ENCODE measurements at regions not wholly inside any gene's neighbourhood (a gene's known extent, or its start where the extent isn't known, plus 50 kb on each side); places are given as distances from the start of the nearest gene placed in this dataset.

- H3K27me3 ChIP-seq = no peaks in the 10 kb centered on the region
- H3K36me3 ChIP-seq = no peaks in the 10 kb centered on the region
- no peaks in the 10 kb centered on the region for H3K9me3 ChIP-seq
- no peaks in the 10 kb centered on the region for H3K4me1 ChIP-seq (ENCODE audit: control insufficient read depth in 1 of 2, insufficient read depth in 1 of 2, low read depth in 1 of 2, low read length in 1 of 2)
- TF ChIP-seq, protein P1, sequence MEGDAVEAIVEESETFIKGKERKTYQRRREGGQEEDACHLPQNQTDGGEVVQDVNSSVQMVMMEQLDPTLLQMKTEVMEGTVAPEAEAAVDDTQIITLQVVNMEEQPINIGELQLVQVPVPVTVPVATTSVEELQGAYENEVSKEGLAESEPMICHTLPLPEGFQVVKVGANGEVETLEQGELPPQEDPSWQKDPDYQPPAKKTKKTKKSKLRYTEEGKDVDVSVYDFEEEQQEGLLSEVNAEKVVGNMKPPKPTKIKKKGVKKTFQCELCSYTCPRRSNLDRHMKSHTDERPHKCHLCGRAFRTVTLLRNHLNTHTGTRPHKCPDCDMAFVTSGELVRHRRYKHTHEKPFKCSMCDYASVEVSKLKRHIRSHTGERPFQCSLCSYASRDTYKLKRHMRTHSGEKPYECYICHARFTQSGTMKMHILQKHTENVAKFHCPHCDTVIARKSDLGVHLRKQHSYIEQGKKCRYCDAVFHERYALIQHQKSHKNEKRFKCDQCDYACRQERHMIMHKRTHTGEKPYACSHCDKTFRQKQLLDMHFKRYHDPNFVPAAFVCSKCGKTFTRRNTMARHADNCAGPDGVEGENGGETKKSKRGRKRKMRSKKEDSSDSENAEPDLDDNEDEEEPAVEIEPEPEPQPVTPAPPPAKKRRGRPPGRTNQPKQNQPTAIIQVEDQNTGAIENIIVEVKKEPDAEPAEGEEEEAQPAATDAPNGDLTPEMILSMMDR (IDR thresholded peaks at IDR 0.05) = no peak
- no peak overlapping the region for H3K27ac ChIP-seq
- no peak overlapping the region for H3K4me3 ChIP-seq (ENCODE audit: low read depth in 1 of 2, low read length in 1 of 2)
These were observed 447.1 kb upstream of the MKI67 start for GRCh38 chr10:128573281-128573845.

GRCh38 chr10:128573986-128574385 is 447.8 kb upstream of the MKI67 start:
- Histone ChIP-seq H3K27ac (no peak overlapping the region), H3K9me3 (no peaks in the 10 kb centered on the region), H3K36me3 (no peaks in the 10 kb centered on the region), H3K4me1 (ENCODE audit: control insufficient read depth in 1 of 2, insufficient read depth in 1 of 2, low read depth in 1 of 2, low read length in 1 of 2) (no peaks in the 10 kb centered on the region), H3K4me3 (ENCODE audit: low read depth in 1 of 2, low read length in 1 of 2) (no peak overlapping the region), H3K27me3 (no peaks in the 10 kb centered on the region)
- TF ChIP-seq, protein P1 (IDR thresholded peaks at IDR 0.05) = no peak

DNA sequence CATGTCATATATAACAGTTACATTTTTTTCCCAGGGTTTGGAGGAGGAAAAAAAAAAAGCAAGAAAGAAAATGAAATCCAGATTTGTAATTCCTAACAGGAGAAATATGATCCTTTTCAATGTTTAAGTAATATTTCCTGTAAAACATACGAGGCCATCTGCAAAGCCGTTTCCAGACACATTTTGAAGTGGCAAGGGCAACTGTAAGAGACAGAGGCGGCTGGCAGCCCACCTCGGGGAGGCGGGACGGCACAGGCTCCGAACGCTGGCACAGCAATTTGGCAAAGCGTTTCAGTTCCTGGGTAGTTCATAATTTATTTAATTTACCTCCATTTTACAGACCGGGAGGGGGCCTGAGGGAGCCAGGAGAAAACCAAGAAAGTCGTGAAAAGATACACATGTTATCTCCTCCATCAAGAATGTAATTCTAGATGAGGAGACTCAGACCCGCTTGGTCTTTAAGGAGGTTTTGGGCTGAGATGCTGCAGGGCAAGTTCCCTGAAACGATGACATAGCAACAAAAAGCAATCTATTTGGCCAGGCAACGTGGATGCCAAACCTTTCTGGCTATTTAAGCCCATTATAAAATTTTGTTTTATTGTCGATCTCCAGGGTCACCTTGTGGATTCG is 448.5 kb upstream of the MKI67 start:
- Histone ChIP-seq H3K27me3 (no peaks in the 10 kb centered on the region), H3K9me3 (no peaks in the 10 kb centered on the region), H3K27ac (no peak overlapping the region), H3K4me3 (ENCODE audit: low read depth in 1 of 2, low read length in 1 of 2) (no peak overlapping the region), H3K4me1 (ENCODE audit: control insufficient read depth in 1 of 2, insufficient read depth in 1 of 2, low read depth in 1 of 2, low read length in 1 of 2) (no peaks in the 10 kb centered on the region), H3K36me3 (no peaks in the 10 kb centered on the region)
- TF ChIP-seq, protein P1 (IDR thresholded peaks at IDR 0.05) = no peak

- TF ChIP-seq, protein P1 (IDR thresholded peaks at IDR 0.05) = no peak
- H3K9me3 ChIP-seq = no peaks in the 10 kb centered on the region
- no peaks in the 10 kb centered on the region for H3K36me3 ChIP-seq
- no peak overlapping the region for H3K4me3 ChIP-seq (ENCODE audit: low read depth in 1 of 2, low read length in 1 of 2)
- H3K27ac ChIP-seq = no peak overlapping the region
- no peaks in the 10 kb centered on the region for H3K4me1 ChIP-seq (ENCODE audit: control insufficient read depth in 1 of 2, insufficient read depth in 1 of 2, low read depth in 1 of 2, low read length in 1 of 2)
- H3K27me3 ChIP-seq = no peaks in the 10 kb centered on the region
These were observed 449.5 kb upstream of the MKI67 start for GRCh38 chr10:128575761-128576160.

GRCh38 chr10:128576336-128576735 is 450.1 kb upstream of the MKI67 start:
- Histone ChIP-seq H3K36me3 (no peaks in the 10 kb centered on the region), H3K4me1 (ENCODE audit: control insufficient read depth in 1 of 2, insufficient read depth in 1 of 2, low read depth in 1 of 2, low read length in 1 of 2) (no peaks in the 10 kb centered on the region), H3K27me3 (no peaks in the 10 kb centered on the region), H3K4me3 (ENCODE audit: low read depth in 1 of 2, low read length in 1 of 2) (no peak overlapping the region), H3K9me3 (no peaks in the 10 kb centered on the region), H3K27ac (no peak overlapping the region)
- TF ChIP-seq, protein P1 (IDR thresholded peaks at IDR 0.05) = no peak
